K562 (cell line): ENCODE measurements at regions not wholly inside any gene's neighbourhood (a gene's known extent, or its start where the extent isn't known, plus 50 kb on each side); places are given as distances from the start of the nearest gene placed in this dataset.

Experiments used
- CEBPB ChIP-seq: fragments of 450-650 bp; IDR thresholded peaks from 2 replicates; pipeline ENCODE4 v1.6.1; 2016; ENCODE audit warnings: missing genetic modification characterization, missing compliant biosample characterization
- HMGXB4 ChIP-seq: sonication (generic); formaldehyde crosslinking; IDR thresholded peaks from 2 replicates; pipeline ENCODE4 v1.8.1; 2023; ENCODE audit warnings: mild to moderate bottlenecking, missing genetic modification reagents
- ILK ChIP-seq: fragments of 450-650 bp; IDR thresholded peaks from 2 replicates; pipeline ENCODE4 v1.6.1; 2016; ENCODE audit warnings: missing genetic modification characterization, low read depth, mild to moderate bottlenecking, missing compliant biosample characterization, moderate library complexity, borderline replicate concordance
- MTA3 ChIP-seq: fragments of 450-650 bp; formaldehyde crosslinking; IDR thresholded peaks from 2 replicates; pipeline ENCODE4 v1.6.1; 2017; ENCODE audit warnings: mild to moderate bottlenecking, borderline replicate concordance
- NRF1 ChIP-seq, 2 experiments: fragments of 450-650 bp; IDR thresholded peaks in 1 of 2; conservative IDR thresholded peaks in 1 of 2; 2 replicates each; pipeline ENCODE4 v1.6.1; 2014; ENCODE audit warnings: mild to moderate bottlenecking in 2 of 2
- PHF20 ChIP-seq: fragments of 450-650 bp; IDR thresholded peaks from 2 replicates; pipeline ENCODE4 v1.6.1; 2018; ENCODE audit not compliant: partially characterized antibody
- RREB1 ChIP-seq: fragments of 250-450 bp; sonication (Bioruptor Pico); IDR thresholded peaks from 2 replicates; pipeline ENCODE4 v1.4.0; 2020
- TAF1 ChIP-seq: IDR thresholded peaks from 2 replicates; pipeline ENCODE4 v1.6.1; 2011; ENCODE audit warnings: mild to moderate bottlenecking, low read length, moderate library complexity; ENCODE audit not compliant: insufficient read depth, control insufficient read depth, severe bottlenecking; ENCODE audit errors: extremely low read depth
- TEAD1 ChIP-seq, 2 experiments: fragments of 450-650 bp in 1 of 2; sonication (generic) in 1 of 2; formaldehyde crosslinking; IDR thresholded peaks; 2 replicates each; pipeline versions ENCODE4 v1.4.0 to v1.8.0; 2020 to 2022; ENCODE audit warnings: mild to moderate bottlenecking in 2 of 2, missing genetic modification reagents in 1 of 2
- U2AF2 ChIP-seq: fragments of 200-400 bp; formaldehyde crosslinking; optimal IDR thresholded peaks from 2 replicates; pipeline ENCODE3; 2017; ENCODE audit warnings: low read depth, mild to moderate bottlenecking, low read length
- ZFP30 ChIP-seq: fragments of 250-450 bp; sonication (Bioruptor Pico); IDR thresholded peaks from 2 replicates; pipeline ENCODE4 v1.8.0; 2022; ENCODE audit warnings: moderate library complexity, mild to moderate bottlenecking, inconsistent platforms, borderline replicate concordance
- ZNF511 ChIP-seq: sonication (generic); formaldehyde crosslinking; IDR thresholded peaks from 2 replicates; pipeline ENCODE4 v1.8.0; 2022; ENCODE audit warnings: mild to moderate bottlenecking, missing genetic modification reagents

GRCh38 chr16:54816471-54816870, 114.2 kb upstream of the IRX5 start:
- TF ChIP-seq ZNF511 (CRISPR knock-in tag): no peak
- TF ChIP-seq NRF1 (conservative IDR thresholded peaks at IDR 0.05 in 1 of 2, IDR thresholded peaks at IDR 0.05 in 1 of 2): no peak
- TF ChIP-seq MTA3: no peak
- no peak for TF ChIP-seq TEAD1 (CRISPR knock-in tag; IDR thresholded peaks at IDR 0.05)
- TF ChIP-seq ILK (tag): no peak
- no peak for TF ChIP-seq ZFP30 (CRISPR knock-in tag)
- no peak for TF ChIP-seq PHF20
- TF ChIP-seq HMGXB4: no peak
- TF ChIP-seq U2AF2: no peak
- TF ChIP-seq TAF1: no peak
- TF ChIP-seq CEBPB: no peak
- TF ChIP-seq RREB1 (CRISPR knock-in tag): no peak
